ENCODE measurements at regions not wholly inside any gene's neighbourhood (a gene's known extent, or its start where the extent isn't known, plus 50 kb on each side); places are given as distances from the start of the nearest gene placed in this dataset.
"Not testable (repeated sequence)": the region's sequence is repeated elsewhere in the genome, so short reads cannot be mapped to it uniquely, and the experiment has no call there.

- no peak for DNase-seq
Observed at GRCh38 chr14:48690349-48690748, 895.8 kb downstream of the RPS29 start.

DNA sequence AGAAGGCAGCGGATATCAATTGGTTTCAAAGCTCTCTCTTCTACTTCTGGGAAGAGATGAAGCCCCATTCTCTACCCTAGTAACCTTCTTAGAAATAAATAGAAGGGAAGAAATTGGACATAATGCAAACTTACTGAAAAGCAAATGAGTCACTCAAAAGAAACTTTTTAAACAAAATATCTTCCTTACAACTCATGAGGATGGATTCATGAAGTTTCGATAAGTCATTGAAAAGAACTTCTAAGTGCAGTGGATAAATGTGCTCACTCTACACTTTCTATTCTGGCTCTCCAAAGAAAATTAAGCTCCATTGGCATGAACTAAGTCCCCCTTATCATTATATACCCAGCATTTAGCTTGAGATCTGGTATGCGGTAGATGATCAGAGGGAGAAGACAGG, 899.5 kb downstream of the RPS29 start:
- DNase-seq = no peak

- DNase-seq = no peak
Observed at GRCh38 chr14:48672506-48672905, 913.7 kb downstream of the RPS29 start.

GRCh38 chr14:48670939-48671338, 915.2 kb downstream of the RPS29 start:
- DNase-seq = no peak

DNA sequence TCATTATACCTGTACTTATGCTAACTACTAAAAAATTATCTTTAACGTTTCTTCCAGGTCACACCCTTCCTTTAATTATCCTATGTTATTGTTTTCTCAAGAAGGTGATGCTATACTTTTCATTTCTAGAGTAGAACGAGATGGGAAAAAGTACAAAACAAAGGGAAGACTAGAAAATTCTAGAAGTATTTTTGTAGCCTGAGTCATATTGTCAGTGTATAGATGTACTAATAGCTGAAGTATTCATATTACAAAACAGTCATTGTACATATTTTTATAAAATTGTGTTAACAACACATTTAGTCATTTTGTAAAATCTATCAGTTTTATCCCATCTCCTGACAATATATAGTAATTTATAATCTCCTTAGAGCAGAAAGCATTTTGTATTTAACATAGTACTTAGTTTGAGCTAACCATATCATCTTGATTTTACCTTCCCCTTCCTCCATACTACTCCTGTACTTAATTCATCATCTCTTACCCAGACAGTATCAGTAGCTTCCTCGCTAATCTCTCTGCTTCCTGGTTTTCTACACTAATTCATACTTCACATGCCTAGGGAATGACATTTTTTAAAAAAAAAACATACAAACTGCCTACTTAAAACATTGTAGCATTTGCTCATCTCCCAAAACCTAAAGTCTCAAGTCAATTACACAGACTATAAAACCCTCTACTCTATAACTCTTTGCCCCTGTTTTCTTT, 920.9 kb downstream of the RPS29 start:
- no peak for DNase-seq

- DNase-seq = no peak
Observed at GRCh38 chr14:48643241-48643640, 942.9 kb downstream of the RPS29 start.

DNA sequence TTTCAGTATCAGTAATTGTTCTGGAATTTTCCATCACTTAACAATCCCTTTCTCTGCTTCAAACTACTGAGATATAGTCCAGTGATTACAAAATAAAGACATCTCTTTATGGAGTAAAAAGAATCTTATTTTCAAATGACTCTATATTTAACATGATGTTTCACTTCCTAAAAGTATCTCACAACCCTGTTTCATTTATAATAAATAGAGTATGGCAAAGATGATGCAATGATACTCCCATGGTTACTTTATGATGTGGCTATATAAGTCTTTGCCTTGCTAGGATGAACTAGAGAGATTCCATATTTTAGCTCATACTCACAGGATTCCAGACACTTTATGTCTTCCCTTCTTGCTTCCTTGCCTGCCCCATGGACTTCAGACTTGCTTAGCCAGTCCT, 953.5 kb upstream of the MDGA2 start:
- no peak for DNase-seq

- DNase-seq = no peak
Observed at GRCh38 chr14:48622980-48623379, 947.6 kb upstream of the MDGA2 start.

DNA sequence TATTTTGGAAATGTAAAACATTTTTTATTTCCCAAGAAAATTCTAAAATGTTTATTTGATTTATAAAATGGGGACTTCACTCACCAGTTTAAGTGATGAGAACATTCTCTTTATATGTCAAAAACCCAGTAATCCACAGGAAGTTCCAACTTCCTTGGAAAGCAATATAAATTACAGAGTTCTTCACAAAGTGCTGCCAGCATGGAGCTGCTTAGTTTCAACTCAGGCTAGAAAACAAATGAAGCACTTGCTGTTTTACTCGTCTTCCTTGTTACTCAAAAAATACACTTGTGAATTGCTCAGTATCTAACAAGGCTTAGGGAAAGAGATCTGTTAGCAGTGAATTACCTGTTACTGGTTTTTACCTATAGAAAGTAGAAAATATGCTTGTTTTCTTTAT, 942.7 kb upstream of the MDGA2 start:
- DNase-seq = no peak

DNA sequence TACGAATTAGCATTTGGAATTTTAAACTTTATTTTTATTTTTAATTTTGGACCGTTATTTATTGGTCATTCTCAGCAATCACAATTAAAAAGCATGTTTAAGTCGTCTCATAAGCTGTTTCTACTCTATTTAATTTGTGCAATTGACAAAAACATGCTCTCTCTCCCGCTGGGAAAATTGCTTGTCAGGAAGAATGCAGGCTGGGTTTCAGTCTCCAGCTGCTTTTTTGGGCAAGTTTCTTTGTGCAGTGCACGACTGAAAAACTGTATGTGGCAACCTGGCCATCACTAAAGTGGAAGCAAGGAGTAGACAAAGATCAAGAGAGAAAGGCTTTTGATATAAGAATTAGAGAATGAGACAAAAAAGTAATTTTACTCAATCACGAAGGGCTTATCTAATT, 941.5 kb upstream of the MDGA2 start:
- DNase-seq = no peak

DNA sequence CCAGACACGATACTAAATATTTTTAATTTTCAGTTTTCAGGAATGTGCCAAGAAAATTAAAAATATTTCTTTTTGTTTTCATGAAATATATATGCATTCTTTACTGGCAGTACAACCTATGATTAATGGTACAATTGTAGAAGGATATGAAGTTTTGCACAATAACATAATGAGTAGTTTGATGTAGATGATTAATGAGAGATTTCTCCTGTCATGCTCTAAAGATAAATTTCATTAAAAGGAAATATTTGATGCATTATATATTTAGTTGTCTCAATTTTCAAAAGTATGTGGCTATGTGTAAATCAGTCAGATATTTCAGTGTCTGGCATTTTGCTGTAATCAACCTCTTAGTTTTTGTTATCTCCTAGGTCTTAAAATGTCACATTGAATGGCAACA, 940.2 kb upstream of the MDGA2 start:
- DNase-seq = no peak

DNA sequence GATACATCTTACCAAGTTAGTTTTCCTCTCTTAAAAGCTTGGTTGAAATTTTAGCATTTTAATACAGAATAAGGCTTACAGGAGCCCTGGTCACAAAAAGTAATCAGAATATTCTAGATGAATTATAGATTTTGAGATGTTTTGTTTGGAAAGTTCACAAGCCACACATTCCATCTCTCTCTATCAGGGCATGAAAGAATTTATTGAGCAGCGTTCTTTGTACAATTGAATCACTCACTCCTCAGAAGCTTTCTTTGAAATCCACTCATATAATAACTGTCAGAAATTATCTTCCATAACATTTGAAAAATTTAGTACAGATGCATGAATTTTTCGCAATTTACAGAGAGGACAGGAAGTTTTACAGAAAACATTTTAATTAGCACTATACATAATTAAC, 938.6 kb upstream of the MDGA2 start:
- DNase-seq = no peak

- DNase-seq = not testable (repeated sequence)
Observed at GRCh38 chr14:48606960-48607359, 931.6 kb upstream of the MDGA2 start.

DNA sequence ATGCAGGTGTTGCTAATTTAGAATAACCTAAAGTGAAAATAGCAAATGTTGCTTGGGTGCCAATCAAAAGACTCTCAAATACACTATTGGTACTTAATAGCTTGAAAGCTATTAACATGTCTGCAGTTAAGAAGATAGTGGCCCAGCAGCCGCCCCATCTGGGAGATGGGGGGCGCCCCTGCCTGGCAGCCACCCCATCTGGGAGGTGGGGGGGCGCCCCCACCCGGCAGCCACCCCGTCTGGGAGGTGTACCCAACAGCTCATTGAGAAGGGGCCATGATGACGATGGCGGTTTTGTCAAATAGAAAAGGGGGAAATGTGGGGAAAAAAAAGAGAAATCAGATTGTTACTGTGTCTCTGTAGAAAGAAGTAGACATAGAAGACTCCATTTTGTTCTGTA, 923.1 kb upstream of the MDGA2 start:
- no peak for DNase-seq

DNA sequence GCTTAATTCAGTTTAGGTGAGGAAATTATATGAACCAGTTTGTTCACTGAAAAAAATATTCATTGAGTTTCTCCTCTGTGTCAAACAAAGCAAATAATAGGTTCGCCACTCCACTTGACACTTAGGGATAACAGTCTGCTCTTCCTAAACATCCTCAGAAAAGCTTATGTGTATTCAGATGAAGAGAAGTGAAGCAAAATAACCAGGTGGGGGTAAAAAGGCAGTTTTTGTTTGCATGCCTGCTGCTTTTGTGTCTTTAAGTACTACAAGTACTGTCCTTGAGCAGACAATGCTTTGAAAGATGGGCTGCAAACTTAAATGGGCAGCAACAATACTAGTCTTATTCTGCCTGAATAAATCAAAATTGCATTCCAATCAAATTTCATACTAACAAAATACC, 910.7 kb upstream of the MDGA2 start:
- DNase-seq = no peak

DNA sequence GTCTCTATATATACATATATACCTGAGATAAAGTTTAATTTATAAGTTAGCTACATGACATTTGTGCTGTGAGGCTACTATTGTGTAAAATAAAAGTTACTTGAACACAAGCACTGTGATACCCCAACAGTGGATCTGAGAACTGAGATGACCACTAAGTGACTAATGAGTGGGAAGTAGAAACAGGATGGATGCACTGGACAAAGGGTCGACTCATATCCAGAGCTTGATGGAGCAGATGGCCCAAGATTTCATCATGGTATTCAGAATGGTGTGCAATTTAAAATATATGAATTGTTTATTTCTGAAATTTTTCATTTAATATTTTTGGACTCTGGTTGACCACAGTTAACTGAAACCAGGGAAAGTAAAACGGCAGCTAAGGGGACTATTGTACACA, 908.6 kb upstream of the MDGA2 start:
- no peak for DNase-seq

GRCh38 chr14:48582938-48583337, 907.5 kb upstream of the MDGA2 start:
- no peak for DNase-seq

- no peak for DNase-seq
Observed at GRCh38 chr14:48580692-48581091, 905.3 kb upstream of the MDGA2 start.

DNA sequence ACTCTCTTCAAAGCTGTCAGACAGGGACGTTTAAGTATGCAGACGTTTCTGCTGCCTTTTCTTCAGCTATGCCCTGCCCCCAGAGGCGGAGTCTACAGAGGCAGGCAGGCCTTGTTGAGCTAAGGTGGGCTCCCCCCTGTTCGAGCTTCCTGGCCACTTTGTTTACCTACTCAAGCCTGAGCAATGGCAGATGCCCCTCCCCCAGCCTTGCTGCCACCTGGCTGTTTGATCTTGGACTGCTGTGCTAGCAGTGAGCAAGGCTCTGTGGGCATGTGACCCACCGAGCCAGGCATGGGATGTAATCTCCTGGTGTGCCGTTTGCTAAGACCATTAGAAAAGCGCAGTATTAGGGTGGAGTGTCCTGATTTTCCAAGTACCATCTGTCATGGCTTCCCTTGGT, 900.4 kb upstream of the MDGA2 start:
- DNase-seq = no peak

GRCh38 chr14:48568688-48569087, 893.3 kb upstream of the MDGA2 start:
- DNase-seq = no peak

GRCh38 chr14:48568252-48568651, 892.8 kb upstream of the MDGA2 start:
- DNase-seq = no peak

- DNase-seq = no peak
Observed at GRCh38 chr14:48563489-48563888, 888.1 kb upstream of the MDGA2 start.

DNA sequence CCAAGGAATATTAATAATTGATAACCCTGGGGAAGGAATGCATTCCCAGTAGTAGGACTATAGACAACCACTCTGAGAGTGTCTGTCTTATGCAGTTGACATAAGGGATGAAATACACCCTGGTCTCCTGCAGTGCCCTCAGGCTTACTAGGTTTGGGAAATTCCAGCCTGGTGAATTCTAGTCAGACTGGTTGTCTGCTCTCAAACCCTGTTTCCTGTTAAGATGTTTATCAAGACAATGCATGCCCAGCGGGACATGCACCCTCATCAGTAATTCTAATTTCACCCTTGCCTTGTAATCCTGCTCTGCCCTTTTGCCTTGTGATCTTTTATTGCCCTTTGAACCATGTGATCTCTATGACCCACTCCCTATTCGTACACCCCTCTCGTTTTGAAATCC, 886.0 kb upstream of the MDGA2 start:
- DNase-seq = not testable (repeated sequence)

GRCh38 chr14:48560421-48560820, 885.0 kb upstream of the MDGA2 start:
- DNase-seq = no peak

GRCh38 chr14:48553443-48553842, 878.0 kb upstream of the MDGA2 start:
- DNase-seq = no peak

- no peak for DNase-seq
Observed at GRCh38 chr14:48546996-48547395, 871.6 kb upstream of the MDGA2 start.
